ENCODE measurements at regions not wholly inside any gene's neighbourhood (a gene's known extent, or its start where the extent isn't known, plus 50 kb on each side); places are given as distances from the start of the nearest gene placed in this dataset.
"Not testable (repeated sequence)": the region's sequence is repeated elsewhere in the genome, so short reads cannot be mapped to it uniquely, and the experiment has no call there.

GRCh38 chr13:82323101-82323500 lies 1559.2 kb downstream of the SLITRK1 start:
- no peak for FAIRE-seq

GRCh38 chr13:82305588-82305987 lies 1576.7 kb downstream of the SLITRK1 start:
- FAIRE-seq: no peak

GRCh38 chr13:82298106-82298505 lies 1584.2 kb downstream of the SLITRK1 start:
- FAIRE-seq: no peak

GRCh38 chr13:82294226-82294625 lies 1588.0 kb downstream of the SLITRK1 start:
- FAIRE-seq: no peak

GRCh38 chr13:82292334-82292733 lies 1589.9 kb downstream of the SLITRK1 start:
- no peak for FAIRE-seq

GRCh38 chr13:82291852-82292251 lies 1590.4 kb downstream of the SLITRK1 start:
- FAIRE-seq: no peak

- FAIRE-seq: no peak
Observed at GRCh38 chr13:82275644-82276043, 1606.6 kb downstream of the SLITRK1 start.

- FAIRE-seq: no peak
Observed at GRCh38 chr13:82259284-82259683, 1623.0 kb downstream of the SLITRK1 start.

GRCh38 chr13:82257790-82258507 lies 1624.3 kb downstream of the SLITRK1 start:
- no peak for FAIRE-seq

- no peak for FAIRE-seq
Observed at GRCh38 chr13:82248762-82249161, 1633.5 kb downstream of the SLITRK1 start.

GRCh38 chr13:82245860-82246259 lies 1636.4 kb downstream of the SLITRK1 start:
- no peak for FAIRE-seq

- no peak for FAIRE-seq
Observed at GRCh38 chr13:82224806-82225205, 1657.5 kb downstream of the SLITRK1 start.

GRCh38 chr13:82221621-82222020 lies 1660.7 kb downstream of the SLITRK1 start:
- no peak for FAIRE-seq

- FAIRE-seq: no peak
Observed at GRCh38 chr13:82220641-82221040, 1661.6 kb downstream of the SLITRK1 start.

- no peak for FAIRE-seq
Observed at GRCh38 chr13:82216165-82216564, 1666.1 kb downstream of the SLITRK1 start.

- FAIRE-seq: no peak
Observed at GRCh38 chr13:82214341-82214740, 1667.9 kb downstream of the SLITRK1 start.

GRCh38 chr13:82206241-82206640 lies 1676.0 kb downstream of the SLITRK1 start:
- no peak for FAIRE-seq

- FAIRE-seq: no peak
Observed at GRCh38 chr13:82202398-82202797, 1679.9 kb downstream of the SLITRK1 start.

- no peak for FAIRE-seq
Observed at GRCh38 chr13:82196087-82196486, 1686.2 kb downstream of the SLITRK1 start.

GRCh38 chr13:82187227-82187626 lies 1695.0 kb downstream of the SLITRK1 start:
- FAIRE-seq: no peak

GRCh38 chr13:82176751-82177150 lies 1705.5 kb downstream of the SLITRK1 start:
- FAIRE-seq: no peak

- FAIRE-seq: no peak
Observed at GRCh38 chr13:82165396-82166174, 1716.7 kb downstream of the SLITRK1 start.

GRCh38 chr13:82164780-82165395 lies 1717.4 kb downstream of the SLITRK1 start:
- FAIRE-seq: not testable (repeated sequence)

- FAIRE-seq: no peak
Observed at GRCh38 chr13:82147526-82147925, 1734.7 kb downstream of the SLITRK1 start.
